ENCODE measurements at regions not wholly inside any gene's neighbourhood (a gene's known extent, or its start where the extent isn't known, plus 50 kb on each side); places are given as distances from the start of the nearest gene placed in this dataset.

- TF ChIP-seq SP1 (IDR thresholded peaks at IDR 0.05; ENCODE audit: low read depth) (no peak), EZH2 (IDR thresholded peaks at IDR 0.05) (no peak), RAD21 (IDR thresholded peaks at IDR 0.05; ENCODE audit: low read depth) (no peak), JUND (IDR thresholded peaks at IDR 0.05) (no peak), ZBTB33 (IDR thresholded peaks at IDR 0.05; ENCODE audit: extremely low read depth, insufficient replicate concordance, low read length) (no peak), ZFX (IDR thresholded peaks at IDR 0.05) (no peak), ELF1 (IDR thresholded peaks at IDR 0.05; ENCODE audit: borderline replicate concordance, low read depth) (no peak), REST (IDR thresholded peaks at IDR 0.05; ENCODE audit: low read depth) (no peak)
- ChIA-PET CTCF (no interaction called here), POLR2A (no interaction called here), RAD21 (ENCODE audit: low non-redundant PET in 1 of 2, low total read pairs in 2 of 2, uncharacterized antibody in 2 of 2, unreplicated experiment in 2 of 2) (no interaction called here)
- H3K36me3 ChIP-seq (ENCODE audit: control insufficient read depth in 1 of 2, insufficient read depth in 2 of 2, low read length in 2 of 2), result no peaks in the 10 kb centered on the region
- no peak overlapping the region for H3K4me2 ChIP-seq (ENCODE audit: low read length)
- peaks cover 0 to 5% of the 10 kb centered on the region in 2 experiments; a peak in 1 of 4 replicates for H3K4me1 ChIP-seq (ENCODE audit: control insufficient read depth in 1 of 2, insufficient read depth in 2 of 2, low read length in 2 of 2)
- H3K79me2 ChIP-seq (ENCODE audit: insufficient read depth, low read length), result no peaks in the 10 kb centered on the region
- no peak overlapping the region for H3K4me3 ChIP-seq (replicated peaks in 1 of 2; ENCODE audit: low read depth in 1 of 2, low read length in 2 of 2)
- DNase-seq (ENCODE audit: low read depth, low spot score), result no peak
- H3K27me3 ChIP-seq (ENCODE audit: insufficient read depth, low read length), result no peaks in the 10 kb centered on the region
- no peak overlapping the region for H3K9ac ChIP-seq (ENCODE audit: low read length)
- no peaks in the 10 kb centered on the region for H4K20me1 ChIP-seq (ENCODE audit: insufficient read depth)
- BruUV-seq (replicated peaks), result no TSS peak
- no peaks in the 10 kb centered on the region for H3K9me2 ChIP-seq (ENCODE audit: insufficient read depth)
- no peaks in the 10 kb centered on the region for H3K9me3 ChIP-seq (ENCODE audit: control insufficient read depth in 1 of 2, insufficient read depth in 1 of 2, low read depth in 1 of 2, low read length in 2 of 2)
- H3K27ac ChIP-seq (ENCODE audit: low read depth, low read length), result no peak overlapping the region
- no peak overlapping the region for H2AFZ ChIP-seq (ENCODE audit: low read depth, low read length, poor library complexity, severe bottlenecking)
- intact Hi-C loops (cut with micrococcal nuclease), result no loop called here
- no peak for ATAC-seq
Measured at GRCh38 chr2:10987861-10988260, 76.1 kb downstream of the KCNF1 start.
